Testis (tissue), 2 donors: ENCODE measurements at regions not wholly inside any gene's neighbourhood (a gene's known extent, or its start where the extent isn't known, plus 50 kb on each side); places are given as distances from the start of the nearest gene placed in this dataset.

Source experiments
- CTCF ChIP-seq, 3 experiments: fragments of 450-650 bp in 2 of 3; fragments of 200-600 bp in 1 of 3; sonication (generic) in 1 of 3; IDR thresholded peaks; one replicate each; pipeline ENCODE4 v1.5.1; 2016 to 2019; ENCODE audit warnings: antibody characterized with exemption in 3 of 3, mild to moderate bottlenecking in 2 of 3, moderate library complexity in 1 of 3
- POLR2A ChIP-seq: fragments of 450-650 bp; IDR thresholded peaks from one replicate; pipeline ENCODE4 v1.6.1; 2017; ENCODE audit warnings: antibody characterized with exemption, mild to moderate bottlenecking, moderate library complexity

- TF ChIP-seq CTCF (IDR thresholded peaks at IDR 0.05) (no peak), POLR2A (no peak)
Measured at GRCh38 chr18:23383494-23383893, 69.6 kb upstream of the RIOK3 start.
